NCI-H2227 treated with DMSO at 0.1 percent for 48 hours (cell line): ENCODE measurements at regions not wholly inside any gene's neighbourhood (a gene's known extent, or its start where the extent isn't known, plus 50 kb on each side); places are given as distances from the start of the nearest gene placed in this dataset.

Source experiments
- DNase-seq: peaks from one replicate; lab custom pipeline; 2025; lab: John Stamatoyannopoulos, UW

DNA sequence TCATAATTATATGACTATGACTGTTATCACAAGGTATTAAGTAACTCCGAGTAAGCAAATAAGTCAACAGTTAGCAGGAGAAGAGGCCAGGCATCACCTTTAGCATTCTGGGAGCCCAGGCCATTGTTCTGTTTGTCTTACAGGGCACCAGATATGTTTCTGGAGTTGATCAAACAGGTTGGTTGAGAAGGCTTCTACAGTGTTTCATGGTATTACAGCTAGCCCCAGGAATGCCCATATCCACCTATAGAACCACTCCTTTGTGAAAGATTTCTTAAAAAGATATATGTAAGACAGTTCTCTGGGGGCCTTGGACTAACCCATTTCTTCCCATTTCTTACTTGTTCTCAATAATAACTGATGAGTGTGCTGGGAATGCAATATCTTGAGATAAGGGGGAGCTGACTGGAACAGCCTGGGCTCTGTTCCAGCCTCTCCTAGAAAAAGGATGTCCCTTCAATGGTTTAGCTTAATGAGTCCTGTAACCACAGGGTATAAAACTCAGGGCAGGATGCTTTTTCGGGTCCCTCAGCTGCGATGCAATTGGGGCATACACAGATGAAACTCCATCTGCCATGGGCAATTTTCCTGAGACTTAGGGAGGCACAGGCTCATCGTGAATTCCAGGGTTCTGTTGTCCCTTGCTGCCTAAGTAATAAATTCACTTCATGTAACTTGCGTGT is 286.4 kb downstream of the BAMBI start:
- DNase-seq = no peak

DNA sequence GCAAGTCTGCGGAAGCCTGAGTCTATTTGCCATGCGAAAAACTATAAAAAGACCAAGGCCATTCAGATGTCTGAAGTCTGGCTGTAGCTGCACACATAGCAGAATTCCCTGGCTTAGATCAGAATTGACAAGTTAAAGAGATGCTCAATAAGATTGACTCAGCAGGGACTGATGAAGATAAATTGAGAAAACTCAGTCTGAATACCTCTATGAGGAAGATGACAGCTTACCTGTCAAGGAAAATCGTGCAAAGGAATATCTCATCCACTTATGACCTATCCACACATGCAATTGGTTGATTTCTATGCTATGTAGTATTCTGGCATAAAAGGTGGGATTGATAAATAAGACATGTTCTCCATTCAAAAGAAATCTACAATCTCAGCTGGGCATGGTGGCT is 288.6 kb downstream of the BAMBI start:
- no peak for DNase-seq

DNA sequence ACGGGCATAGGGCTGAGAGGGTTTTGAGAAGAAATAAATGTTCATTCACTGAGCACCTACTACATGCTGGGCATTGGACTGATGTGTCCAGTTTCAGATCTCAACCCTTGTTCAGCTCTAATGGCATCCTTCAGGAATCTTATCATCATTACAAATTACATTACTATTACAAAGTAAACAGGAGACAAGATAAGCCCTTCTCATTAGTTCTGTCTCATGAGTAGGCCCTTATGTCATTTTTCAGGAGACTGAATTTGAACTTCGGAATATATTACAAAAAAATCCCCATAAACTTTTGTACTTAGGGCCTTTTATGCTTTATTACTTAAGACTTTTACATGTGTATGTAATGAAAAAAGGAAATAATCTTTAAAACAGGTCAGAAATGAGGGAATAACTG is 289.7 kb downstream of the BAMBI start:
- no peak for DNase-seq

DNA sequence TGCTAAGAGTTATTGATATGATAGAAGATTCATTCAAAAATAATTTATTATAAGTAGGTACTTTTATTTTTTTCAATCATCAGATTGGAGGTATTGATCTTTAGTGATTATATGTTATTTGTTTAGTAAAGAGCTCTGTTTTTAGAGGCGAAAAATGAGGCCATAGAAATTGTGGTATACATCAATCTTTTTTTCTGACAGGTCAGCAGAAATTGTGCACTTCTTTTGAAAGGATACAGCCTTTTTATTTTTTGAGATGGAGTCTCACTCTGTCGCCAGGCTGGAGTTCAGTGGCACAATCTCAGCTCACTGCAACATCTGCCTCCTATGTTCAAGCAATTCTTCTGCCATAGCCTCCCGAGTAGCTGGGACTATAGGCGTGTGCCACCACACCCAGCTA is 292.1 kb downstream of the BAMBI start:
- DNase-seq = no peak

DNA sequence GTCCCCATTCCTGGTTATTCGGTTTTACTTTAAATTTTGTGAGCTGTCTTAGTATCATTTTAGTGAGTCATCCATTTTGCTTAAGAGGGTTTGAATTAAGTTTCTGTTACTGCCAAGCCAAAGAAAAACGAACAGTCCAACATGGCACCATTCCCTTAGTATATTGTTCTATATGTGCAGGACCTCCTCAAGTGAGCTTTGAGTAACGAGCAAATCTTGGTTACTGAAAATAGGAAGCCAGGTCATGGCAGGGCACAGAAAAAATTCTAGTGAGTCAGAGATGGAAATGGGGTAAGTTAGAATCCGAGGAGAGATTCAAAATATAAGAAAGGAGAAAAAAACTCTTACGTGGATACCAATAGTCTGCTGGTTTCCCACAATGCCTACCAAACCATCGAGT is 292.9 kb downstream of the BAMBI start:
- no peak for DNase-seq

DNA sequence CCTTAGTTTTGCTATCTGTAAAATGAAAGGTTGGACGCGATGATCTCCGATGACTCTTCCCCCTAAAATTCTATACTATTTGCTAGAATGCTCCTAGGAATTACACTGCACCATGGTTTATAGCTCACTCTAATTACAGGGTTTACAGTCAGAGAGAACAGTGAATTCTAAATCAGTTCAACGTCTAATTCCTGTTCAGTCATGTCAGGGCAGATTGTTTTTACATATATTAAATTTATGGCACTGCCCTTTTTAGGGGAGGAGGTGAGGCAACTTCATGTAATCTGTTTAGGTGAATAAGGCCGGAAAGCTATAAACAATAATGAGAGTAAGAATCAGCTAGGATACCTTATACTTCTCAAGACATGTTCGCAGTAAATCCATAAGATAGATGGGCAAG is 293.9 kb downstream of the BAMBI start:
- no peak for DNase-seq

DNA sequence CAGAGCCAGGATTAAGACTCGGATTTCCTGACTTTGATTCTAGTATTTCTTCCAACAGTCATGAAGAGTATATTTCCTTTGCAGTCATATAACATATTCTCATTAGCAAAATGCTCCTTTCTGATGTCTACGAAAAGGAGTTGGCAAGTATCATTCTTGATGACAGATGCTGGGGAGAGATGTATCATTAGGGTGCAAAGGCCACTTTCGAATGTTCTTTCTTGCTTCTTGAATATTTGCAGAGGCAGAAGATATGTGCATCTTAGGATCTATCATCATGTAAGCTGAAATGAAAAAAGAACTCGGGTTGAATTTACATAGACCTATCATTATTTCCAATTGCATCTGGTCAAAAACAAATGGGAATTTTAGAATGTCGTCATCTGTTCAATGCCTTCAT is 294.4 kb downstream of the BAMBI start:
- no peak for DNase-seq

DNA sequence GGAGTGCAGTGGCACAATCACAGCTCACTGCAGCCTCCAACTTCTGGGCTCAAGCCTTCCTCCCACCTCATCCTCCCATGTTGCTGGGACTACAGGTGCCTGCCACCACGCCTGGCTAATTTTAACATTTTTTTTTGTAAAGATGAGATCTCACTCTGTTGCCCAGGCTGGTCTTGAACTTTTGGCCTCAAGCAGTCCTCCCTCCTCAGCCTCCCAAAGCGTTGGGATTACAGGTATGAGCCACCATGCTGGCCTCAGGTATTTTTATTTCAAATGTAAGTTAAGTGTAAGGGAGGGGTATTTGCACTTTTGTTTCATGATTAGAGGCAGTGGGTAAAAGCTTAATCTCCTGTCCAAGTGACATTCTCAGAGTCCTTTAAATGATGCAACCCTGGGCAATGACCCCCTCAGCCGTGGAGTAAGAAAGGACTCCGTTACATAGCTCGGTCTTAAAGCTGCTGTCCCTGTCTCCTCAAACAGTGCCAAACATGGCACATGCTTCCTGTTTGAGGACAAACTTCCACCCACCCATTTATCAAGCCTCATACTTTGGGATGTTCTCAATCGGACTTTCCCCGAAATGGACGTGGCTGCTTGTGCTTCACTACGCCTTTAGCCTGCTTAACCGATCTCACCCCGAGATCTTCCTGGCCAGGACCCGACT is 296.1 kb downstream of the BAMBI start:
- DNase-seq = no peak

DNA sequence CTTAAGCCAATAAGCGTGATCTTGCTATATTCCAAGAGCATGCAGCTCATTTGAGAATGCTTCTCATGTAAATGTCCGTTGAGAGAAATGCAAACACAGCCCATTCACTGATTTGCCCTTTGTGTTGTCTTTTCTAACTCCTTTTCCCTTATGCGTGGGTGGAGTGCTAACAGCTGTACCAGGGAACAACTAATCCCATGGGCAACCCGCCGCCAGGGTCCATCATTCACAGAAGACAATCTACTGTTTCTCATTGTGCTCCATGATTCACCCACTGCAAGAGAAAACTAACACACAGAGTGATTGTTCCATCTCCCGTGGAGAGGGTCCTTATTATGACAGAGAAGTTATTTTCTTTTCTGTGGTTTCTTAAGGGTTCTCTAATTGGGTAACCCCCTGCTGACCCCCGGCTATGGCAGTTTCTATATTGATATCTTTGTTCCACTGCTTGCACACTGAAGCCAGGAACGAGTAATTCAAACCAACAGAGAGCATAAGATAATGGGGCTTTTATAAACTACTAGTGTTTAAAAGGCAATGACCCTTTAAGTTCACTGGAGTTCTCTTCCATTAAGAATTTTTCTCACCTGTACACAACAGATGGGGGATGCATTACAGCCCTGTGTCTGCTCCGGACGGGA is 298.7 kb downstream of the BAMBI start:
- DNase-seq = no peak

DNA sequence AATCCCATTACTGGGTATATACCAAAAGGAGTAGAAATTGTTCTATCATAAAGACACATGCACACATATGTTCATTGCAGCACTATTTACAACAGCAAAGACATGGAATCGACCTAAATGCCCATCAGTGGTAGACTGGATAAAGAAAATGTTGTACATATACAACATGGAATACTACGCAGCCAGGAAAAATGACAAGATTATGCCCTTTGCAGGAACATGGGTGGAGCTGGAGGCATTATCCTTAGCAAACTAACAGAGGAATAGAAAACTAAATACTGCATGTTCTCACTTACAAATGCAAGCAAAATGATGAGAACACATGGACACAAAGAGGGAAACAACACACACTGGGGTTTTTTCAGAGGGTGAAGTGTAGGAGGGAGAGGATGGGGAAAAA is 300.2 kb downstream of the BAMBI start:
- no peak for DNase-seq

DNA sequence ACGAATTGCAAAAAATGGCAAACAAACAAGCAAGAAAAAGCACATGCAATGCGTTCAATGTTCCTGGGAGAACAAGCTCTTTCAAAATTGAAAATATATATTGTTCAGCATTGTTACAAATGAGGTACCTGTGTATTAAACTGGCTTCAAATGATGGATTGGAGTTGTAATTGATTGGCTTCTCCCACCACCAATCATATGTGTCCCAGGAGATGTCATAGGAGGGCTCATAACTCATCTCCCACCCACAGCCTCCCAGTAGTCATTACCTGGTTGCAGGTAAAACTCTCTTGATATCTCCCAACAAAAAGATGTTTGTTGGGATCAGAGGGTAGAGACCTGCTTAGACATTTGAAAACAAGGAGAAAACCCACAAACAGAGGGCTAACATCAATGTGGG is 302.9 kb downstream of the BAMBI start:
- DNase-seq = no peak

DNA sequence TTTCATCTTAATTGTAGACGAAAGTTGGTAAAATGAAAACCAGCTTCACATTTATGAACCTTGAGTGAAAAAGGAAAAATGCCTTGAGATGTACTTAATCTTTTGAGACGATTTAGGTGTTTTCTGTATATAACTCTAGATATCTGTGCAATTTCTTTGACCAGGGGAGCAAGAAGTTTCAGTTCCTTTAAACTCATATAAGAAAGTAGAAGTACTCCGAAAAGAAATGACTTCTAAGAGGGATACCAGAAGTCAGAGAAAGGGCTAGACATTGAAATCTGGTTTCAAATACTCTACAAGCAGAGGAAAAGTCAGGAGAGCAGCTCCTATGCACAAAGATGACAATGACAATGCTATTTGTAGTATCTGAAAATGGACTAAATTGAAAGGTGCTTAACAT is 303.7 kb downstream of the BAMBI start:
- DNase-seq = no peak

DNA sequence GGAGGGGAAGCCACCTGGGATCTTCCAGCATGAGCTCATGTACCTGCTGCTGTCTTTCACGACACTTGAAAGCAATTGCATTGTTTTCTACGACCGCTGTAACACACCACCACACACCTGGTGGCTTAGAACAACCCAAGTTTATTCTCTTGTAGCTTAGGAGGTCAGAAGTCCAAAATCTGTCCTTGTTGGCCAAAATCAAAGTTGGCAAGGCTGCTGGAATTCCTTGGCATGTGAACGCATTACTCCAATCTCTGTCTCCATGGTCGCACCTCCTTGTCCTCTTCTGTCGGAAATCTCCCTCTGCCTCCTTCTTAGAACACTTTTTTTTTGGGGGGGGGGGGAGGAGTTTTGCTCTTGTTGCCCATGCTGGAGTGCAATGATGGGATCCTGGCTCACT is 305.7 kb downstream of the BAMBI start:
- DNase-seq = no peak

DNA sequence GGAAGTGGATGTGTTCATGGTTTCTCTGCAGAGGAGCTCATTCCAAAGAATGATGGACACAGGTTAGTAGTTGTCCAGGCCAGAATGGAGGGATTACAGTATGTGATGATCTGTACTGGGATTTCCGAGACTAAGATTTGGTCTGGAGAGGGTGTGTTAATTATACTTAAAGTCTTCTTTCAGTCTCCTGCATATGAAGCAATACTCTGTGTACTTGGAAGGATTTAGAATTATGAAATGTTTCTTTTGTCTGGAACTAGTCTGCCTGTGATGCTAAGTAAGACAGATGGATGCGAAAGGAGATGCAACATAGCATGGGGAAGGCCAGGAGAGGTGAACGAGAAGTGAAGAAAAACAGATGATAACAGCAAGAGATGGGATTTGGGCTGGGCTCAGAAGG is 305.1 kb upstream of the LYZL1 start:
- no peak for DNase-seq

DNA sequence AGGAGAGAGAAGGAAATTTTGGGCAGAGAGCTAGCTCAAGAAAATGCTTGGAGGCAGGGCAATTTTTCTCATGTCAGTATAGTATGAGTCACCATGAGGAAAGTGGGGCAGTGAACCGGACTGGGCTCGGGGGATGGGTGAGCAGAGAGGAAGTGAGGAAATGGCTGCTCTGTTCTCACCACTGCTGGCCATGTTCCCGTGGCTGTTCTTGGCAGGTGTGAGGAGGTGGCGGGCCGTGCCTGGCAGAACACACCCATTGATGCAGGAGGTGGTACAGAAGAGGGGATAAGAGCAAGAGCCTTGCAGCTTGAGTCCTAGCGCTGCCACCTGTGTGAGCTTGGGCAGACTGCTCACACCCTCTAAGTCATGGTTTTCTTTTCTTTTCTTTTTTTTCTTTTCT is 304.4 kb upstream of the LYZL1 start:
- no peak for DNase-seq

DNA sequence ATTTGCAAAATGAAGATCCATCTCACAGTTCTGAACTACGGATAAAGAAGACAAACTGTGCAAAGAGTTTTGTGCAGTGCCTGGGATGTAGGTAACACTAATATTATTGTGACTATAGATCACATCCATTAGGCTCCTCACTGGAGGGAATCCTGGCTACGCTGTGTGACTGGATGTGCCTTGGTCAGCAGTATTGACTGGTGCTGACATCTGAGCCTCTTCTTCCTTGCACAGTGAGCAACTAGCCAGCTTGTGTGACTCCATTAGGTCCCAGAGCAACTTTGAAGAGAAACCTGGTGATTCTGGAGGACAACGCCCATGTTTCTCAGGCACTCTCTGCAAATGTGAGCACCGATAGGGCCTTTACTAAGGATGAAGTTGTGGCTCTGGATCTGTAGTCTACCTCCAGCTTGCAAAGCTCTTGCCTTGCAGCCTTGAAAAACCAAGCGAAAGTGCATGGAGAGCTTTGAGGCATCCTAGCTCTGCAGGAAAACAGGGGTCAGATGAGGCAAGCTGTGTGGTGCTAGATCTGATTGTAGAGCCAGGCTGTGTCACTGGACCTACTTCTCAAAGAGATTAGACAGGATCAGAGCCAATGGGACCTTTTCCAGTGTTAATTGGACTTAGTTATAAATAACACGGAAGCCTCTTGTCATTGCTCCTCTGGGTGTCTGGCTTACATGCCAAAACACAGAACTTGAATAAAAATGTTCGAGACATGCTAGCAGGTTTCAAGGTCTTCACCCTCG is 303.6 kb upstream of the LYZL1 start:
- DNase-seq = no peak

DNA sequence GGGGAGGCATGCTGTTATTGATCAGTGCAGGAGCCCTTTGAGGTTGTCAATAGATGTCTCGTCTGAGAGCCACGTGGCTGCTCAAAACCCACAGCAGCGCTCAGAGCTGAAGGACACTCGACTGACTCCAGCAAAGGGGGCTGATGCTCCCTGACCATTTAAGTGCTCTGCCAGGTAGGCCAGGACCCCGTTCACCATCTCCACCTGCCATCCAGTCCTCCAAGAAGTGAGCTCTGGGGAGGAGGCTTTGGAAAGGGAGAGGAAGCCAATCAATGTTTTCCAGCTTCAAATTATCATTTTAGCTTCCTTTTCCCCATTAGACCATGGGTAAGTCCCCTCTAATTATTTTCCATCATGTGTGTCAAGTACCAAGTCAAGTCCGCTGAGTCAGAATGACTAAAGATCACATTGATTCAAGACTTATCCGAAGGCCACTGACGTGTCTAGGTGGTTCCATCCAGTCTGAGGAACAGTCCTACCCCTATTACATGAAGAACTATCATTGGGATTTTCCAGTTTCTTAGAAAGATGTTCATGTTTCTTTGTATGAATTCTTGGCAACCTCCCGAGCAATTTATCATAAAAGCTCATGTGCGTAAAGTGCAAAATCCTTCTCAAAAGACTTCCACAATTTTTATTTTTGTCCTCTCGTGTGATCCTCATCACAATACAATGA is 302.6 kb upstream of the LYZL1 start:
- DNase-seq = no peak

DNA sequence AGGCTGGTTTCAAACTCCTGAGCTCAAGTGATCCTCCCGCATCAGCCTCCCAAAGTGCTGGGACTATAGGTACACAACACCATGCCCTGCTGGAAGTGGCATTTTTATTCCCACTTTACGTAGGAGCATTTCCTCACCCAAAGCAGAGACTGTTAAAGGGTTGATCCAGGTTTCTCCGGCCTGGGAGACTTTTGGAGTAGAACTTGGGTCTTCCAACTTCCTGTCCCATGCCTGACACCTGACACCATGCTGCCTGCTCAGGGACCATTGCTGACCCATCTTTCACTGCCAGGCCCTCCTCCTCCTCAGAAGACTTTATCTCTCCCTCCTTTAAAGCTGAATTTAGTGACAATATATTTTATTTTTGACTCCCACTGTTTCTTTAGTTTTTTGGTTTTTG is 302.0 kb upstream of the LYZL1 start:
- no peak for DNase-seq

DNA sequence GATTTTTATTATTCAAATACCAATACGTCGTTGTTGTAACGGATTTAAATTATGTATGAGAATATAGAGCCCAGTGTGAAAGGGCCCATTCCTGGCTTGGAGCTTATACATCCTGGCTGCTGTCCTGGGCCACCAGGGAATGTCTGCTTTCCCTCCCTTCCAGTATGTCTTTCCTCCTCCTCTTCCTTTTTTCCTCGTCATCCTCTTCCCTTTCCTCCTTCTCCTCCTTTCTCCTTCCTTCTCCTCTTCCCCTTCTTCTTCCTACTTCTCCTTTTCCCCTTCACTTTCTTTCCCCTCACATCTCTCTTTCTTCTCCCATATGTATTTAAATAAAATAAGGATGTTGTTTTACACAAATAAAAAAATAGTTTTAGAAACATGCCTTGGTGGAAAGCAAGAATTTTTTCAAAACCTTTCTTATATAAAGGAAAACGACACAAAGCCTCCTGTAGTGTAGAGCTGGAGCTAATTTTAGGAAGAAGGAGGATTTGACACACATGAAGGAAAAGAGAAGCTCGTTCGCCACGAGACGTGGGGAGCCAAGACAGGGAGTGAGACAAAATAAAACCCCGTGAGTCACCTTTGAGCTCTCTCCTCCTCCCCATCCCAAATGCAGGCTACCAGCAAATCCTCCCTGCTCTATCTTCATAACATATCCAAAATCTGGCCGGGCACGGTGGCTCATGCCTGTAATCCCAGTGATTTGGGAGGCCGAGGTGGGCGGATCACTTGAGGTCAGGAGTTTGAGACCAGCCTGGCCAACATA is 301.1 kb upstream of the LYZL1 start:
- no peak for DNase-seq

DNA sequence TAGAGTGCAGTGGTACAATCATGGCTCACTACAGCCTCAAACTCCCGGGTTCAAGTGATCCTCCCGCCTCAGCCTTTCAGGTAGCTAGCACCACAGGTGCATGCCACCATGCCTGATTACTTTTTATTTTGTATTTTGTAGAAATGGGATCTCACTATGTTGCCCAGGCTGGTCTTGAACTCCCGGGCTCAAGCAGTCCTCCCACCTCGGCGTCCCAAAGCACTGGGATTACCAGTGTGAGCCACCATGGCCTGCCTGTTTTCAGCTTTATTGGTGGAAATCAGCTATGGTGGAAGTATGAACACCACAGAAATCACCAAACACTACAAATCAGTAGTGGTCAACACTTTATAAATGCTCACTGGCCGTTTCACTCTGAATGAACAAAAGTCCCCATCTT is 299.9 kb upstream of the LYZL1 start:
- DNase-seq = no peak
